KOPT-K1 (cell line): ENCODE measurements at regions not wholly inside any gene's neighbourhood (a gene's known extent, or its start where the extent isn't known, plus 50 kb on each side); places are given as distances from the start of the nearest gene placed in this dataset.

Experiments used
- H3K27ac ChIP-seq: fragments of 200-600 bp; sonication (generic); 2 replicates; pipeline ENCODE4 v1.5.1; 2016; ENCODE audit warnings: antibody characterized with exemption, mild to moderate bottlenecking, low read depth, low read length; ENCODE audit not compliant: poor library complexity, severe bottlenecking
- H3K36me3 ChIP-seq: fragments of 200-600 bp; sonication (generic); 2 replicates; pipeline ENCODE4 v1.5.1; 2017; ENCODE audit warnings: antibody characterized with exemption, mild to moderate bottlenecking, low read length, moderate library complexity; ENCODE audit not compliant: insufficient read depth
- H3K9me3 ChIP-seq: fragments of 200-600 bp; sonication (generic); 2 replicates; pipeline ENCODE4 v1.5.1; 2017; ENCODE audit warnings: antibody characterized with exemption, low read length, mild to moderate bottlenecking; ENCODE audit not compliant: insufficient read depth, poor library complexity, severe bottlenecking

DNA sequence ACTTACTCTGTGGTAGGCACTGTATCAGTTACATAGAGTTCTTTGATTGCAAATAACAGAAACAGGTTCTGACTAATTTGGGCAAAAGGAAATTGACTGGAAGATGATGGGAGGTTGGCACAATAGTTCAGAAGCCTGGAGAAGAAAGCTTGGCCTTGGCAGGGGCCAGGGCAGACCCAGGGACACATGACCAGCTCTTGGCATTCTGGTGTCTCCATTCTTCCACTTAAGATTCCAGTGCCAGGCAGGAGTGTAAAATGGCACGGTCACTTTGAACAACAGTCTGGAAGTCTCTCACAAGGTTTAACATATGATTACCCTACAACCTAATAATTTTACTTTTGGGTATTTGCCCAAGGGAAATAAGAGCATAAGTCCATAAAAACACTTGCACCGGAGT is 175.9 kb downstream of the BCOR start:
- H3K9me3 ChIP-seq = no peaks in the 10 kb centered on the region
- H3K36me3 ChIP-seq = no peaks in the 10 kb centered on the region
- H3K27ac ChIP-seq = no peak overlapping the region

DNA sequence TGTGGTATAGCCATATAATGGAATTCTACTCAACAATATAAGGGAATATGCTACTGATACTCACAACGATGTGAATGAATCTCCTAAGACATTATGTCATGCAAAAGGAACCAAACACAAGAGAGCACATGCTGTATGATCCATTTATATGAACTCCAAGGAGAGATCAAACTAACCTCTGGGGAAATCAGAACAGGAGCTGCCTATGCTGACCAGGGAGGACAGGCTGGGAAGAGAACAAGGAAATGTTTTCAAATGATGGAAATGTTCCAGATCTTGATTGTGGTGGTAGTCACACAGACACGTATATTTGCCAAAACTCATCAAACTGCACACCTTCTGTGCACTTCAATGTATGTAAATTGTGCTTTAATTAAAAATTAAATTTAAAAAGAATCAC is 175.3 kb downstream of the BCOR start:
- no peaks in the 10 kb centered on the region for H3K36me3 ChIP-seq
- no peaks in the 10 kb centered on the region for H3K9me3 ChIP-seq
- H3K27ac ChIP-seq = no peak overlapping the region

DNA sequence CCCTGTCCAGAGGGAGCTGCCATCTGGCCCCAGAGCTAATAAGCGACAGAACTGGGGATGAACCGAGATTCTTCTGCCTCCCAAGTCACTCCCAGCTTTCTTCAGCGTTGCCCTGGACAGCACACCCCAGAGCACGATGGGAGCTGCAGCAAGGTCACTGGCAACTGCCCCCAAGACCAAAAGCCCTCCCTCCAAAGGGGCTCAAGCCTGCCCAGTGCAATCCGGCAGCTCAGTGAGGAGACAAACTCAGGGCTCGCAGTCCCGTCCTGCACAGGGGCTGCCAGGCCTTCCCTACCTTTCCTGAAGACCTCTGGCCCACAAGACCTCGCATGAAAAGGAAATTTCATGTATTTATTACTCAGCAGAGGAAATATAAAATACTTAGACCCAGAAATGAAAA is 174.8 kb downstream of the BCOR start:
- Histone ChIP-seq H3K36me3 (no peaks in the 10 kb centered on the region), H3K9me3 (no peaks in the 10 kb centered on the region), H3K27ac (no peak overlapping the region)

DNA sequence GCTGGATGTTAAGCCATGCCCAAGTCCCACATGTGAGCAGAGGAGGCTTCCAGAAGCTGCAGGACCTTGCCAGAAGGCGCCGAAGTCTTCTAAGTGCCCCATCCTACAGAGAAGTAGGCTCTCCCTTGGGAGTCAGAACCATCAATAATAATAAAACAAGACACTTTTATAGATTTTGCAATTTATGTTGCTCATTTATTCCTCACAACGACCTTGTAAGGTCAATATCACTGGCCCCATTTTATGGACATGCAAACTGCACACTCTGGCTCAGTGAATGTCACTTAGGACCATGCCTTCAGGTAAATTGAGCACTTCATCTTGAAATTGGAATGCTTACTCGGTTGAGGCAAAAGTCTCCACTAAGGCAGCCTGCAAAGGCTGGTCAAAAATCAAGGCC is 170.4 kb downstream of the BCOR start:
- Histone ChIP-seq H3K9me3 (no peaks in the 10 kb centered on the region), H3K27ac (no peak overlapping the region), H3K36me3 (no peaks in the 10 kb centered on the region)

DNA sequence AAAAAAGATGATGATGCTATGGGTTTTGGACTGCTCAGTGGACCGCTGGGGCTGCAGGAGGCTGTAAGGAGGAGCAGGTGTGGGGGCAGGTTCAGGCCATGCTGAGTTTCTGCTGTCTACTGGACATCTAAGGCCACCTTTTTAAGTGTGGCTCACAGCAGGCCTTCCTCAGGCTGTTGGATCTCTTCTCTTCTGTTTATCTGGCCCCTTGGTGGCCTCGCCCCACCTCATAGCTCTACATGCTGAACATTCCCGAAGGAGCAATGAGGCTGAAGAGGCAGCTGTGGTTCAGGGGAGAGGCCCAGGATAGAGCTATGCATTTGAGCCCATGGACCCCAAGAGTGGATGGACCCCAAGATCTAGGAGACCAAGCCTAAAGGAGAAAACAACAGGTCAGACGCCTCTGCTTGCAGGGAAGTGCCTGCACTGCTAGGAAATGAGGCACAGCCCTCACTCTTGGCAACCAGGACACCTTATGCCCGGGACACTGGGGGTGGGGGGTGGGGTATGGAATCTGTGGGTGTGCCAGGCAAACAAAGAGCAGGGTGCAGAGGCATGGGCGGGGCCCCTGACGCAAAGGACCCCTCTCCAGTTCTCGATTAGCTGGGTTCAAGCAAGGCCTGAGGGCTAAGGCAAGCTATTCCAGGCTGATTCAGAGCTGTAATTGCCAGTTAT is 168.9 kb downstream of the BCOR start:
- Histone ChIP-seq H3K9me3 (no peaks in the 10 kb centered on the region), H3K36me3 (no peaks in the 10 kb centered on the region), H3K27ac (no peak overlapping the region)

DNA sequence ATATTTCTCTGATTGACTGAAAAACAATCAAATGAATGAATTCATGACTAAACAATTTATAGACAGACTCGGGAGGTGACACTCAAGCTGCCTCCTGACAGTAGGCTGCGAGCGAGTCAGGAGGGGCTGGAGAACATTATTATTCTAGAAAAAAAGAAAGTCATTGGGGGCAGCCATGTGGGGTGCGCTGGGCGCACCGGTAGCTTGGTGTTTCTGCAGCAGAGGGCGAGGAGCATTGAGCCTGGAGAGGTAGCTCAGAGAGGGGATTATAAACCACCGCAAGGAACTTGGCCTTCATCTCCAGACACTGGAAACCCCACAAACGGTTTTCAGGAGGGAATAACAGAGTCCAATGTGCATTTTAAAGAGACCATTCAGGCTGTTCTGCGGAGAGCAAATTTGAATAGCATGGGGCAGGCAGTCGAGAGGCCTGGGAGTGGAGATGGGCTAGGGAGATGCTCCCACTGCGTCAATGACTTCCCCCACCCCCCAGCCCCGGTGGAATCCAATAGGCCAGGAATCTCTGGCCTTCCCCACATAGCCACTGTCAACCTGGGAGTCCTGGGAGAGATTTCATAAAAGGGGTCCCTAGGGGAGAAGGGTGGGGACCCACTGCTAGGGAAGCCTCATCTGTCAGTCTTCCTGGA is 168.3 kb downstream of the BCOR start:
- H3K9me3 ChIP-seq = no peaks in the 10 kb centered on the region
- no peak overlapping the region for H3K27ac ChIP-seq
- no peaks in the 10 kb centered on the region for H3K36me3 ChIP-seq

DNA sequence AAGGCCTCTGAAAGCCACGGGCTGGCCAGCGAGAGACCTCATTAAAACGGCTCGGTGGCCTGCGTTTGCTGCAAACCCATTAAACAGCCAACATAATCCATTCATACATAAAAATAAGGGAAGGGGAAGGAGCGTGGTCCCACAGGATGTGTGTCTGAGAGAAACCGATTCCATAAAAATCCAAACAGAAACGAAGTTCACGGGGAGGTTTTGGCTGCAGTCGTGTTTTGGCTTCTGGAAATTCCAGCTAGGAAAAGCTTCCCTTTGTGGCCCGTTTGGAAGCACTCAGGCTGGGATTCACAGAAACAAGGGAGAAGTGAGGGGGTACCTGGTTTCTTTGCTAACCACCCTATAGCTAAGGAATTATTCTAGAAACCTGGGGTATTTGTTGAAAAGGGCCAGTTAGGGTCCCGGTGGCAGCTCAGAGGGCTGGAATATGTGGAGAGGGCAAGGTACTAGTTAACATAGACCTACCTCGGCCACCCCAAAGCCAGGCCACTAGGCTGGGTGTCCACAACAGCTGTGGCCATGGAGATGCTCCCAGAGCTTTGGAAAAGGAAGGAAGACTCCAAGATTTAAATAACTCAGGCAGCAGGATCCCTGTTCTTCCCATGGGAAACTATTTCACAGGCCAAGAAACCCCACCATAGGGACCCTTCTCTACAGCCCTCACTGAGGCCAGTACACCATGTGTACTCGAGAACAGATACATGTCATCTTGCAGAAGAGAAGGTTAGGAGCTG is 166.8 kb downstream of the BCOR start:
- Histone ChIP-seq H3K36me3 (no peaks in the 10 kb centered on the region), H3K27ac (no peak overlapping the region), H3K9me3 (no peaks in the 10 kb centered on the region)

DNA sequence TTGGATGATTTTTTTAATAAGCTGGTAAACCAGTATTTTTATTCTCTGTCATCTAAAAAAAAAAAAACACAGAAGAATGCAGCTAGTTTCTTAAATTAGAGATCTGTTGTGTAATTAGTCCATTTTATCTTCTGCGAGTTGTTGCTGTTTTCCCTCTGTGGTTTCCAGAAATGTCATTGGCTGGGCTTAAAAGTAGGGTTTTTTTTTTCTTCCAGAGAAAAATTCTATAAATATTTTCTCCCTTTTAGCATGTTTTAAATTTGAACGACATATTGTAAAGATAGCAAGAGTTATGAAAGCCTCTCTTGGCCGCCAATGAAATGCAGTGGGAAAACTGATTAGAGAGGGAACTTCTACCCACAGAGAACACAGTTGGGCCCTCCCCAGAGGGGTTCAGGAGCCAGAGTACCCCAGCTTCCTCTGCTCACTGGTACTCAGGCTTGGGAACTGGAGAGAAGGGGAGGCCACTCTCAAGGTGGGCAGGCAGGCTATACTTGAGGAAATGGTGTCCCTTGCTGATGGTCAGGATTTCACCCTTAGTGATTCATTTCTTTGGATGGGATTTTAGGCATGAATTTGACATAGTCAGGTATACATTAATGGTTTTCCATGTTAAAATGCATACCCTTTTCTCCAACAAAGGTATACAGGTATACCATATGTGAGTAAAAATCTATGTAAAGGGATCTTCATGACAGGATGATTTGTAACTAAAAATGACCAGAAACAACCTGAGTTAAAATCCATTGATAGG is 166.1 kb downstream of the BCOR start:
- H3K27ac ChIP-seq = no peak overlapping the region
- no peaks in the 10 kb centered on the region for H3K9me3 ChIP-seq

DNA sequence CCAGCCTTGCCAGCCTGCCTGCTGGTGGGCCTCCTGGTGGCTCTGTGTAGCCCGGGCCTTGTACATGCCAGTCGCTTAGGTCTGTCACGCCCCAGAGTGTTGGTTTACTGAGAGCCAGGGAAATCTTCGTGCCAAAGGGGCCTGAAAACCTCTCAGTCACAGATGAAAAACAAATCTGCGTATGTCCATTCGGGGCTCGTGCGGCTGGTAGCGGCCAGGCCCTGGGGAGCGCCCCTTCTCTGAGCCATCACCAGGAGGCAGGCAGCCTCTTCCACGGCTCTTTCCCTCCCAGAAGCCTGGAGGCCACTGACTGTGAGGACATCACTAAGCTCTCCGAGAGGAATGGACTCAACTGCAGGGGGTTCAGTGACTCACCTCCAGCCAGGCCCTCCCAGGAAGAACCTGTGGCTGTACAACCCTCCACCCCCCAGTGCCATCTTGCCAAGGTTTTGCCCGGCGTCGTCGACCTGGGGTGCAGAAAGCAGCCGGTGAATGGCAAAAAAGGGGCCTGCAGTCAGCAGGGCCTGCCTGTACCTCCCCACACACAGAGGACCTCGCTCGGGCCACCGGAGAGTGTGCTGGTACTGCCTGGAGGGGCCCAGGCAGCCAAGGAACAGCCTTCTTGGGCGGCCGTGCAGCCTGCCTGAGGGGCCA is 162.2 kb downstream of the BCOR start:
- peak overlapping the region; percentile 100 for H3K27ac ChIP-seq

More for the DNA sequence above, 166.1 kb downstream of the BCOR start:
- H3K36me3 ChIP-seq = no peaks in the 10 kb centered on the region

DNA sequence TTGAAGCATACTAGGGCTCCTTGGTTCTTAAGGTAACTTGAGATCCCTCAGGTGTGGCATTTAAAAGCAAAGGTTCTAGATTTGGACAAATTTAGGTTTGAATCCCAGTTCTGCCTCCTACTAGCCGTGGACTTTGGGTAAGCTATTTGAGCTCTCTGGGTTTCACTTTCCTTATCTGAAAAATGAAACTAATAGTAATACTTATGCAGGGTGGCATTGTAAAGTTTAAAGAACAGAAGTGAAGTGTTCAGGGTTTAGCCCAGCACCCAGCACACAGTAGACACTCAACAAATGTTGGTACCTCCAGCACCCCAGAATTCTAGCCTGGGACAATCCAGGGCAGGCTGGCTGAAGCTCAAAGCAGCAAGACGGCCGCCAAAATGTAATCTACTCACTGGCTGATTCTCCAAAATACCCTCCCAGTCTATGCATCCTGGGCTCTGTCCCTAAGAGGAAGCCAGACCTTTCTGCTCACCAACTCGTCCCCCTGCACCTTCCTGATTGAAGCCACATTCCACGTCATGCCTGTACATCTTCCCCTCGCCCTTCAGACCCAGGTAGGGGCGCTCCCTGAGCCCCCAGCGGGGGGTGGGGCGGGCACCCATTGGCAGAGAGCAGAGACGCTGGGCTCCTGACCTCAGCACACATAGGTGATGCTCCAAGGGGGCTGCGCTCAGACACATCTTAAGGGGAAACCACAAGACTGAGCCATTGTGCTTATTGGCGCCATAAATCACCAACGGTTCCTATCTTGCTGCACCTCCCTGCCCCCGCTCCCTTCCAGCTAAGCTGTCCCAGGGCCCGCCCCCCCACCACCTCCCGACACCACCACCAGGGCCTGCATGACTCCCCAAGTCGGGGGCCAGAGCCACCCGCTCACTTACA is 160.6 kb downstream of the BCOR start:
- H3K27ac ChIP-seq = peak overlapping the region; percentile 100
- H3K36me3 ChIP-seq = no peaks in the 10 kb centered on the region

More for the DNA sequence above, 162.2 kb downstream of the BCOR start:
- H3K36me3 ChIP-seq = no peaks in the 10 kb centered on the region
- H3K9me3 ChIP-seq = no peaks in the 10 kb centered on the region

DNA sequence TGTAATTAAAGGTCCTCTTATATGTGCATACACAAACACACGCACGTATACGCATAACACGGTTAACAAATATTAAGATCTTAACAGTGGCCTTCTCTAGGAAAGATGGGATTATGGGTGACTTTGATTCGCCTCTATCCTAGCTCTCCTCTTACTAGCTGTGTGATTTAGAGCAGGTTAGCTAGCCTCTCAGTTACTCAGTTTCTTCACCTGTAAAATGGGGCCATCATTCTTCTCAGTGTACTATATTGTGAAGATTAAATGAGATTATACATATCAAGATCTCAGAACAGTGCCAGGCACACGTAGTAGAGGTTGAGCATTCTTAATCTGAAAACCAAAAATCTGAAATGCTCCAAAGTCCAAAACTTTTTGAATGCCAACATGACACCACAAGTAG is 159.3 kb downstream of the BCOR start:
- Histone ChIP-seq H3K9me3 (no peaks in the 10 kb centered on the region), H3K27ac (peak overlapping the region; percentile 100), H3K36me3 (no peaks in the 10 kb centered on the region)

More for the DNA sequence above, 160.6 kb downstream of the BCOR start:
- no peaks in the 10 kb centered on the region for H3K9me3 ChIP-seq

DNA sequence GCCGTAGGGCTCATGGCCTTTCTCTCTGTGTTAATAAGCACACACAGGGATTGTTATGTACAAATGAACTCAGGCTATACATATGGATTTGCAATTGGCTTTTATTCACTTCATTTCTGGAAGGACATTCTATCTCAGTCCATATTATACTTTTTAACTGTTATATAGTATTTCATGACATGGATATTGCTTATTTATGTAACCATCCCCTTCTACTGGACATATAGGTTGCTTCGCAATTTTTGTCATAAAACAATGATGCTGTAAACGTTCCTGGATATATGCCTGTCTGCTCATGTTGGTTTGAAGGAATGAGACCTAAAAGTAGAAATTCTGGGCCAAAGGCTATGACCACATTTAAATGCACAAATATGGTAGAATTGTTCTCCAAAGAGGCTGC is 158.1 kb downstream of the BCOR start:
- H3K9me3 ChIP-seq = no peaks in the 10 kb centered on the region
- no peak overlapping the region for H3K27ac ChIP-seq
- no peaks in the 10 kb centered on the region for H3K36me3 ChIP-seq

DNA sequence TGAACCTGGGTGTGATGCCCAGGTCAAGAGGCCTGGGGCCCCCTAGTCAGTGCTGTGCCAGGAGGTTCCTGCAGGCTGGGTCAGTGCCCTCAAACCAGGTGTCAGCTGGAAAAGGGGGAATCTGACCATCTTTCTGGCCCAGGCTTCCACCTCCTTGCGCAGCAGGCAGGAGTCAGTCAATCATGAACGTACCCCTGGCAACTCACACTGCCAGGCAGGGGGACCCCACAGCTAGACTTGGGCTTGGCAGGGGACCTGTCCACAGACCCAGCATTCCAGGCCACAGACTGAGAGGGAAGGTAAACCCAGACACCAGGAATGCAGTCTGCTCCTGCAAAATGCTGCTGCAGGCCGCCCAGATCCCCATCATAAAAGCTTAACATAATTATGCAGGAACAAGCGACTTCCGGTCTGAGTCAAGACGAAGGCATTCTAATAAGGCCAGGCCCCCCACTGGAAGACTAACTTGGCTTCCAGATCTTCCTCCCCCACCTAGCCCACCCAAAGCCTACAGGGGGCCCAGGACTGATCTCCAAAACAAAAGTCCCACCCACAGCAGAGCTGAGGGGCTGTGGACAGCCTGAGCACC is 156.3 kb downstream of the BCOR start:
- no peak overlapping the region for H3K27ac ChIP-seq
- no peaks in the 10 kb centered on the region for H3K36me3 ChIP-seq
- no peaks in the 10 kb centered on the region for H3K9me3 ChIP-seq

DNA sequence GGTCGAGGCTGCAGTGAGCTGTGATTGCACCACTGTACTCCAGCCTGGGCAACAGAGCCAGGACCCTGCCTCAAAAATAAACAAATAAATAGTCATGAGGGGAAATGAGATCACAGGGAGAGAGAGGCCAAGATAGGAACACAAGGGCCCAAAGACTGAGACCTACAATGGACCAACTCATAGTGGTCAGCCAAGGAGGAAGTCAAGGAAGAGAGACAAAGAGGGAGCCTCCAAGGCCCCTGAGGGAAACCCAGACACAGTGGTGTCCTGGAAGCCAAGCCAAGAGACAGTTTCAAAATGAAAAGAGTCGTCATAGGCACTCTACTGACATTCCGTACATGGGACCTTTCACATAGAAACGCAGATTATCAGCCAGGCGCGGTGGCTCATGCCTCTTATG is 153.3 kb downstream of the BCOR start:
- H3K27ac ChIP-seq = no peak overlapping the region
- H3K36me3 ChIP-seq = no peaks in the 10 kb centered on the region
- no peaks in the 10 kb centered on the region for H3K9me3 ChIP-seq
